Activated B cell treated with CpG ODN at 0.5 μM for 24 hours (primary cell): ENCODE measurements at regions not wholly inside any gene's neighbourhood (a gene's known extent, or its start where the extent isn't known, plus 50 kb on each side); places are given as distances from the start of the nearest gene placed in this dataset.

Experiments used
- ATAC-seq: fragments of 200-7000 bp; cut with Tn5 transposase; one replicate; pipeline ENCODE4 v1.10.0; 2021; ENCODE audit warnings: low read depth, mild to moderate bottlenecking, moderate library complexity
- CTCF ChIA-PET: fragments of 350-600 bp; sonication (Branson Sonifier 250); formaldehyde crosslinking; loops from one replicate; lab custom pipeline; 2021; ENCODE audit warnings: antibody characterized with exemption; lab: Charles Lee
- POLR2A ChIA-PET: fragments of 350-600 bp; sonication (Branson Sonifier 250); formaldehyde crosslinking; loops from one replicate; lab custom pipeline; 2021; ENCODE audit warnings: antibody characterized with exemption; lab: Charles Lee
- DNase-seq: peaks from one replicate; pipeline ENCODE4 v3.0.0; 2022
- H3K27ac Mint-ChIP-seq: one replicate; pipeline ENCODE4 v1.8.0; 2020; ENCODE audit warnings: mixed read lengths
- H3K27me3 Mint-ChIP-seq: one replicate; pipeline ENCODE4 v1.8.0; 2021; ENCODE audit warnings: mixed read lengths
- H3K36me3 Mint-ChIP-seq: one replicate; pipeline ENCODE4 v1.8.0; 2021; ENCODE audit warnings: low read depth, mixed read lengths
- H3K4me1 Mint-ChIP-seq: one replicate; pipeline ENCODE4 v1.8.0; 2021; ENCODE audit warnings: mixed read lengths
- H3K4me3 Mint-ChIP-seq: one replicate; pipeline ENCODE4 v1.8.0; 2020; ENCODE audit warnings: mild to moderate bottlenecking, mixed read lengths
- H3K9me3 Mint-ChIP-seq: one replicate; pipeline ENCODE4 v1.8.0; 2020; ENCODE audit warnings: mixed read lengths
- intact Hi-C: fragments of 100-400 bp; cut with micrococcal nuclease; formaldehyde crosslinking; loops from one replicate; pipeline ENCODE4 v1.15.1; 2024
- TF ChIP-seq, protein P1 (sequence below): fragments of 200-600 bp; IDR thresholded peaks from one replicate; pipeline ENCODE4 v1.8.0; 2022; ENCODE audit warnings: antibody characterized with exemption, mild to moderate bottlenecking

GRCh38 chr5:86841000-86841644 lies 223.4 kb downstream of the COX7C start:
- Mint-ChIP-seq H3K9me3 (peaks cover 2% of the 10 kb centered on the region), H3K27ac (no peak overlapping the region), H3K36me3 (no peaks in the 10 kb centered on the region), H3K4me1 (no peaks in the 10 kb centered on the region), H3K4me3 (no peak overlapping the region), H3K27me3 (no peaks in the 10 kb centered on the region)
- TF ChIP-seq, protein P1, sequence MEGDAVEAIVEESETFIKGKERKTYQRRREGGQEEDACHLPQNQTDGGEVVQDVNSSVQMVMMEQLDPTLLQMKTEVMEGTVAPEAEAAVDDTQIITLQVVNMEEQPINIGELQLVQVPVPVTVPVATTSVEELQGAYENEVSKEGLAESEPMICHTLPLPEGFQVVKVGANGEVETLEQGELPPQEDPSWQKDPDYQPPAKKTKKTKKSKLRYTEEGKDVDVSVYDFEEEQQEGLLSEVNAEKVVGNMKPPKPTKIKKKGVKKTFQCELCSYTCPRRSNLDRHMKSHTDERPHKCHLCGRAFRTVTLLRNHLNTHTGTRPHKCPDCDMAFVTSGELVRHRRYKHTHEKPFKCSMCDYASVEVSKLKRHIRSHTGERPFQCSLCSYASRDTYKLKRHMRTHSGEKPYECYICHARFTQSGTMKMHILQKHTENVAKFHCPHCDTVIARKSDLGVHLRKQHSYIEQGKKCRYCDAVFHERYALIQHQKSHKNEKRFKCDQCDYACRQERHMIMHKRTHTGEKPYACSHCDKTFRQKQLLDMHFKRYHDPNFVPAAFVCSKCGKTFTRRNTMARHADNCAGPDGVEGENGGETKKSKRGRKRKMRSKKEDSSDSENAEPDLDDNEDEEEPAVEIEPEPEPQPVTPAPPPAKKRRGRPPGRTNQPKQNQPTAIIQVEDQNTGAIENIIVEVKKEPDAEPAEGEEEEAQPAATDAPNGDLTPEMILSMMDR, result no peak
- CTCF ChIA-PET, result no interaction called here
- DNase-seq, result no peak
- intact Hi-C loops, result no loop called here
- POLR2A ChIA-PET, result no interaction called here
- ATAC-seq, result no peak

GRCh38 chr5:86858442-86858841 lies 240.7 kb downstream of the COX7C start:
- Mint-ChIP-seq H3K9me3 (no peaks in the 10 kb centered on the region), H3K4me1 (no peaks in the 10 kb centered on the region), H3K27me3 (no peaks in the 10 kb centered on the region), H3K36me3 (no peaks in the 10 kb centered on the region), H3K4me3 (no peak overlapping the region), H3K27ac (no peak overlapping the region)
- ChIA-PET POLR2A (no interaction called here), CTCF (no interaction called here)
- no peak for DNase-seq
- TF ChIP-seq, protein P1, result no peak
- no peak for ATAC-seq
- intact Hi-C loops, result no loop called here

GRCh38 chr5:86861512-86861911 lies 243.8 kb downstream of the COX7C start:
- no peaks in the 10 kb centered on the region for H3K36me3 Mint-ChIP-seq
- CTCF ChIA-PET, result no interaction called here

GRCh38 chr5:86862093-86862492 lies 244.4 kb downstream of the COX7C start:
- Mint-ChIP-seq H3K27ac (no peak overlapping the region), H3K27me3 (peaks cover 3% of the 10 kb centered on the region), H3K4me3 (no peak overlapping the region), H3K36me3 (no peaks in the 10 kb centered on the region), H3K9me3 (no peaks in the 10 kb centered on the region), H3K4me1 (no peaks in the 10 kb centered on the region)
- DNase-seq (no peak), ATAC-seq (no peak)
- intact Hi-C loops, result no loop called here
- ChIA-PET CTCF (no interaction called here), POLR2A (no interaction called here)
- TF ChIP-seq, protein P1, result no peak

More at GRCh38 chr5:86861512-86861911, 243.8 kb downstream of the COX7C start:
- intact Hi-C loops, result no loop called here
- no peaks in the 10 kb centered on the region for H3K9me3 Mint-ChIP-seq
- no peak overlapping the region for H3K4me3 Mint-ChIP-seq
- no peak overlapping the region for H3K27ac Mint-ChIP-seq
- TF ChIP-seq, protein P1, result no peak
- POLR2A ChIA-PET, result no interaction called here
- peaks cover 3% of the 10 kb centered on the region for H3K27me3 Mint-ChIP-seq
- DNase-seq (no peak), ATAC-seq (no peak)
- H3K4me1 Mint-ChIP-seq, result no peaks in the 10 kb centered on the region

DNA sequence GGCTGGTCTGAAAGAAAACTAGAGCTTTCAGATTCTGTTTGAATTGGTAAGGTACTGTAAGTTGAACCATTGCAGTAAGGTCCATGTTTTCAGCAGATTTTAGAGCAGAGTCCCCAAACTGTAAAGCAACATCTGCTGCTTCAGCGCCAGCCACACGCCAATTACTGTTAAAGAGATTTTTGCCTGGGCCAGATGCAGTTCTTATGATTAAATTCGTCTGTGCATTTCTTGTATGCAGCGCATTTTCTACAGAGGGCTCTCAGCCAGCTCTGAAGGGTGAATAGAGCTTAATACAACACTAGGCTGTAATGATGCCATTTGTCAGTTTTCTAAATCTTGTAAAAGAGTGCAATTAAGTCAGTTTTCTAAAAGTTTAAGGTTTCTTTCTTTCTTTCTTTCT lies 246.3 kb downstream of the COX7C start:
- POLR2A ChIA-PET, result no interaction called here
- H3K27me3 Mint-ChIP-seq, result peaks cover 3% of the 10 kb centered on the region
- TF ChIP-seq, protein P1, result no peak
- DNase-seq (no peak), ATAC-seq (no peak)
- no peak overlapping the region for H3K27ac Mint-ChIP-seq
- no peaks in the 10 kb centered on the region for H3K9me3 Mint-ChIP-seq
- no peaks in the 10 kb centered on the region for H3K36me3 Mint-ChIP-seq
- CTCF ChIA-PET, result no interaction called here
- intact Hi-C loops, result no loop called here
- H3K4me3 Mint-ChIP-seq, result no peak overlapping the region
- no peaks in the 10 kb centered on the region for H3K4me1 Mint-ChIP-seq
